Astrocyte (in vitro differentiated cells and primary cell): ENCODE measurements at regions not wholly inside any gene's neighbourhood (a gene's known extent, or its start where the extent isn't known, plus 50 kb on each side); places are given as distances from the start of the nearest gene placed in this dataset.

Experiments
- DNase-seq: peaks from one replicate; pipeline ENCODE4 v3.0.0-alpha.2; 2010; ENCODE audit warnings: low read depth
- FAIRE-seq: peaks from 2 replicates; lab custom pipeline; 2011; peaks lifted over from hg19 to GRCh38; lab: Jason Lieb, UNC
- H2AFZ ChIP-seq: 2 replicates; pipeline ENCODE4 v1.6.0; 2012; ENCODE audit warnings: low read depth, low read length, inconsistent platforms
- H3K27ac ChIP-seq: 2 replicates; pipeline ENCODE4 v1.5.1; 2011; ENCODE audit warnings: low read depth, low read length, inconsistent platforms
- H3K27me3 ChIP-seq: 2 replicates; pipeline ENCODE4 v1.6.0; 2011; ENCODE audit warnings: low read length, inconsistent platforms; ENCODE audit not compliant: insufficient read depth
- H3K36me3 ChIP-seq: 2 replicates; pipeline ENCODE4 v1.5.1; 2011; ENCODE audit warnings: low read length, inconsistent platforms; ENCODE audit not compliant: insufficient read depth
- H3K4me1 ChIP-seq: 2 replicates; pipeline ENCODE4 v1.5.1; 2011; ENCODE audit warnings: low read length, inconsistent platforms; ENCODE audit not compliant: insufficient read depth
- H3K4me2 ChIP-seq: 2 replicates; pipeline ENCODE4 v1.6.0; 2012; ENCODE audit warnings: low read length, inconsistent platforms
- H3K4me3 ChIP-seq: 2 replicates; pipeline ENCODE4 v1.5.1; 2011; ENCODE audit warnings: low read depth, mild to moderate bottlenecking, low read length, inconsistent platforms; ENCODE audit not compliant: insufficient read depth
- H3K79me2 ChIP-seq: 2 replicates; pipeline ENCODE4 v1.6.0; 2012; ENCODE audit warnings: mild to moderate bottlenecking, low read length, inconsistent platforms; ENCODE audit not compliant: insufficient read depth
- H3K9ac ChIP-seq: 2 replicates; pipeline ENCODE4 v1.6.0; 2012; ENCODE audit warnings: mild to moderate bottlenecking, low read length, inconsistent platforms
- H3K9me3 ChIP-seq: 2 replicates; pipeline ENCODE4 v1.5.1; 2012; ENCODE audit warnings: low read depth, mild to moderate bottlenecking, low read length, inconsistent platforms; ENCODE audit not compliant: insufficient read depth
- H4K20me1 ChIP-seq: 2 replicates; pipeline ENCODE4 v1.6.0; 2012; ENCODE audit warnings: low read length, inconsistent platforms; ENCODE audit not compliant: insufficient read depth
- H3K27ac Mint-ChIP-seq: one replicate; pipeline ENCODE4 v1.8.0; 2021; ENCODE audit warnings: mild to moderate bottlenecking, mixed read lengths; ENCODE audit not compliant: unreplicated experiment
- H3K27me3 Mint-ChIP-seq: one replicate; pipeline ENCODE4 v1.8.0; 2021; ENCODE audit warnings: low read depth, mixed read lengths; ENCODE audit not compliant: unreplicated experiment
- H3K36me3 Mint-ChIP-seq: one replicate; pipeline ENCODE4 v1.8.0; 2021; ENCODE audit warnings: low read depth, mixed read lengths; ENCODE audit not compliant: unreplicated experiment
- H3K4me1 Mint-ChIP-seq: one replicate; pipeline ENCODE4 v1.8.0; 2021; ENCODE audit warnings: low read depth, mixed read lengths; ENCODE audit not compliant: unreplicated experiment
- H3K4me3 Mint-ChIP-seq: one replicate; pipeline ENCODE4 v1.8.0; 2021; ENCODE audit warnings: mild to moderate bottlenecking, moderate library complexity, mixed read lengths; ENCODE audit not compliant: unreplicated experiment
- H3K9me3 Mint-ChIP-seq: one replicate; pipeline ENCODE4 v1.8.0; 2021; ENCODE audit warnings: mild to moderate bottlenecking, mixed read lengths; ENCODE audit not compliant: unreplicated experiment
- CTCF ChIP-seq: IDR thresholded peaks from 2 replicates; pipeline ENCODE4 v1.5.1; 2011; ENCODE audit warnings: low read depth, mild to moderate bottlenecking, inconsistent platforms, low read length, moderate library complexity; ENCODE audit not compliant: insufficient read depth
- EZH2 ChIP-seq: IDR thresholded peaks from 2 replicates; pipeline ENCODE4 v1.6.1; 2012; ENCODE audit warnings: mild to moderate bottlenecking, low read length, inconsistent platforms; ENCODE audit not compliant: insufficient read depth

- no peak overlapping the region for H3K4me3 Mint-ChIP-seq
- H3K9ac ChIP-seq = no peak overlapping the region
- no peak overlapping the region for H3K27ac ChIP-seq
- H3K9me3 ChIP-seq = no peaks in the 10 kb centered on the region
- no peaks in the 10 kb centered on the region for H3K4me1 ChIP-seq
- H3K27me3 ChIP-seq = no peaks in the 10 kb centered on the region
- H2AFZ ChIP-seq = no peak overlapping the region
- no peaks in the 10 kb centered on the region for H3K36me3 Mint-ChIP-seq
- DNase-seq = no peak
- no peaks in the 10 kb centered on the region for H3K79me2 ChIP-seq
- peaks cover 1% of the 10 kb centered on the region for H3K4me1 Mint-ChIP-seq
- H3K4me3 ChIP-seq = no peak overlapping the region
- no peaks in the 10 kb centered on the region for H3K9me3 Mint-ChIP-seq
- no peak overlapping the region for H3K4me2 ChIP-seq
- TF ChIP-seq CTCF = no peak
- TF ChIP-seq EZH2 = no peak
- FAIRE-seq = no peak
- H3K36me3 ChIP-seq = no peaks in the 10 kb centered on the region
- H3K27me3 Mint-ChIP-seq = no peaks in the 10 kb centered on the region
- H4K20me1 ChIP-seq = no peaks in the 10 kb centered on the region
- no peak overlapping the region for H3K27ac Mint-ChIP-seq
Measured at GRCh38 chrX:116605576-116605975, 142.8 kb upstream of the CT83 start.

- no peak overlapping the region for H3K27ac Mint-ChIP-seq
- no peaks in the 10 kb centered on the region for H3K36me3 ChIP-seq
- FAIRE-seq = no peak
Measured at GRCh38 chrX:116596010-116596409, 133.2 kb upstream of the CT83 start.

More at GRCh38 chrX:116596010-116596409, 133.2 kb upstream of the CT83 start:
- H3K36me3 Mint-ChIP-seq = no peaks in the 10 kb centered on the region
- H3K4me2 ChIP-seq = no peak overlapping the region
- no peaks in the 10 kb centered on the region for H3K4me1 Mint-ChIP-seq
- no peak overlapping the region for H3K27ac ChIP-seq
- no peak overlapping the region for H3K4me3 ChIP-seq
- DNase-seq = no peak
- no peaks in the 10 kb centered on the region for H3K27me3 ChIP-seq
- no peaks in the 10 kb centered on the region for H3K27me3 Mint-ChIP-seq
- TF ChIP-seq CTCF (no peak), EZH2 (no peak)
- no peak overlapping the region for H2AFZ ChIP-seq
- H3K4me1 ChIP-seq = no peaks in the 10 kb centered on the region
- no peaks in the 10 kb centered on the region for H3K9me3 ChIP-seq
- no peaks in the 10 kb centered on the region for H4K20me1 ChIP-seq
- H3K79me2 ChIP-seq = no peaks in the 10 kb centered on the region
- no peak overlapping the region for H3K4me3 Mint-ChIP-seq
- H3K9me3 Mint-ChIP-seq = no peaks in the 10 kb centered on the region
- no peak overlapping the region for H3K9ac ChIP-seq
